ENCODE measurements at regions not wholly inside any gene's neighbourhood (a gene's known extent, or its start where the extent isn't known, plus 50 kb on each side); places are given as distances from the start of the nearest gene placed in this dataset.
A peak's percentile ranks its signal among the peaks of the same experiment; 100 is the strongest.

DNA sequence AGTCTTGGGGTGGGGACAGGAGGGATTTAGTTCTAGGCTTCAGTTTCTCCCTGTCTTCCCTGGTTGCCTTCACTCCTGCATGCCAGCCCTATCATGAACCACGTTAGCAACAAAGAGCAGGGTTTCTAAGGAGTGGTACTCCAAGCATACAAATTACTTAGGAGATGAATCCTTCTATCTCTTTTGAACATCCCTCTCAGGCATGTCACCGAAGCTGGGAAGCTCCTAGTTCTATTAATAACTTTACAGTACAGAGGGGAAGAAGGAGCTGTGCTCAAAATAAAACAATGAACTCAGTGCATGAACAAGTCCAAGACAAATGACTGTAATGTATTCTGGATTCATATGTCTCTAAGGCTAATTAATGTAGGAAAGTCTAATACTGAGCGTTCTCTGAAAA, 450.6 kb upstream of the RASGEF1B start:
- no peak for DNase-seq

DNA sequence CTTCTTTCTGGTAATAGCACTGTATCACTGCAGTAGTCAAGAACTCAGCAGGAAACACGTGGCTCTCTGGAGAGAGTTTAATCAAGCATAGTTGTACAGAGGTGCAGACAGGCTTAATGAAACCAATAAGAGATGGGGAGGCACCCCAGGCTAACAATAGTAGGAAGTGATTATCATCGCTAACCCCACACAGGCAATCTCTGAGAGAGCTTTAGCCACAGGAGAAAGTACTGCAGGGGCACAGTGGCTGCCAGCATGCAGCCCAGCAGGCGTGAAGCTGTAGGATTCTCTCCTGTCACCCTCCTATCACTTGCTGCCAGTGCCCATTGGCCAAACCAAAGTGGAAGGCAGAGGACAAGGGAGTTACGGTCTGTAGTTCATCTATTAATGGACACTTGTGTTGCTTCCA, 450.0 kb upstream of the RASGEF1B start:
- no peak for DNase-seq

DNA sequence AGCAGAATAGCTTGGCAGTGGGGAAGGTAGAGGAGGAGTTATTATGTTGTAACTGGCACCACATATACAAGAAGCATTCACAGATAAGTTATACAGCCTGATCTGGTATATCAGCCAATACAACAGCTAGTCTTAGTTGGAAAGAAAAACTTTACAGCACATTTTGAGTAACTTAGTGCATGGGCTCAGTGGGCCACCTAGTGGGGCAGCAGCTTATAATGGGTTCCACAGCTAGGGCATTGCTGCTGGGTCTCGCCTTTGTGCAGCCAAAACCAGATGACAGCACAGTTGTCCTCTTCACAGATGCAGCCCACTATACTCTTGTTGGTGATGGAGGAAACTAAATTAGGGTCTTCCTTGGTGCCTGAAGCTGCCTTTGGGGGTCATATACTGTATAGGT, 448.1 kb upstream of the RASGEF1B start:
- no peak for DNase-seq

DNA sequence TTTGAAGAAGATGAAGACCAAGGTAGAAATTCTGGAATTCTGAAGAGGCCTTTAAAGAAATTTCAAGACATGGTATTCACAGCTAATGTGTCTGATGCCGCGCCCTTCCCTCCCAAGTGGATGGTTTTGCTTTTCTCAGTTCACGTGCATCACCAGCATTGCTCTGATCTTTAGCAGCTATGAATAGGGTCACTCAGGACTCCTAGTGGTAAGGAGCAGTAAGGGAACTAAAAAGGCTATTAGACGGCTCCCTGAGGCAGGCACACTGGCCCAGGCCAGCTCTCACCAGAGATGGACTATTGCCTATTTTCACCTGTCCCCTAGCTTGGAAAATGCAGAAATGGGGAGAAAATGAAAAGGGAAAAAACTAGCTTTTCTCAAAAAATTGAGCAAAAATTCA, 447.5 kb upstream of the RASGEF1B start:
- peak in 1 of 5 donors; percentile 8 for DNase-seq

DNA sequence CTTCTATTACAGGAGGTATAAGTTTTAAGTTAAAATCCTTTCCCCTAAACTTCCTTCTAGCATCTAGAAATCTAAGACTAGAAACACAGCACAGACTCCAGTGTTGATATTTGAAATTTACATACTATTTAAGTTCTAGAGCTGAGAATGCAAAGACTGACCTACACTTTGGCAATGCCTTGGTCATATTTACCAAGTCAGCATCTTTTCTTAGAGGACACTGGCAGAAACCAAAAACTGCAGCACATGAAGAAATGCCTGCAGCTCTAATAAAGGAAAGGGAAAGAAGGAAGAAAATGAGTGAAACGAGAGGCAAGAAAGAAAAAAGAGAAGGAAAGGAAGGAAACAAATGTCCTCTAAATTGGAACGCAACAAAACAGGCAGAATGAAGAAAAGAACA, 443.7 kb upstream of the RASGEF1B start:
- DNase-seq = no peak

DNA sequence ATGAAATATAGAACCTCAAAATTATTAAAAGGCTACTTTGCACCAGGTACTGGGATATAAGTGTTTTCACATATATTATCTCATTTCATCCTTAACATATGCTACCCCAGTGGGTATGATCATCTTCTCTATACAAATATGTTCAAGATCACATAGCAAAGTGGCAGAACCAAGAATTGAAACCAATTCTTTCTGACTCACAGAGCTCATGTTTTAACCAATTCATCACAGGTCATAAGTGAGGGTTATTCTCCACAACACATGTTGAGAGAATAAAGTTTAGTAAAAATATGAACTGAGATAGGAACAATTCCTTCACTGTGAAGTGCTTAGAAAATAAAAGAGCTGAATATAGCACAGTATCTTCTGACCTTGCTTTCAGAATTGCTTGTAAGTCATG, 442.9 kb upstream of the RASGEF1B start:
- DNase-seq = no peak

DNA sequence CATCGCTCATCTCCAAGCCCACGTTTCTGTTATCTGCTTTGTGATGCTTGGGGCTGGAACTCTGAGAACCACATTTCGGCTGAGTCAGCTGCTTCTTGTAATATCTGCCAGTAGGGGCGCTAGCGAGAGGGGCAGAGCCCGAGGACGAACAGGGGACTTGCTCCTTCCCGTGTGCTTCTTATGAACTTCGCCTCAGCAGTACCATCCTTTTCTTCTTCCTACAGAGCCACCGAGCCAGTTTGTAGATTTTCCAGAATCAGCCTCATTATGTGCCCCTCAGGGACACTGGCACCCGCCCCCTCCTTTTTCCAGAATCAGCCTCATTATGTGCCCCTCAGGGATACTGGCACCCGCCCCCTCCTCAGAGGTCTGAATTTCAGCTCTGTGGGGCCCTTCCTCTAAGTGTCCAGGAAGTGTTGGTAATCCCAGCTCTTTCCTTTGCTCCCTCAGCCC, 441.7 kb upstream of the RASGEF1B start:
- DNase-seq = peak in 4 of 5 donors; percentile 14 to 57 (median 32)

DNA sequence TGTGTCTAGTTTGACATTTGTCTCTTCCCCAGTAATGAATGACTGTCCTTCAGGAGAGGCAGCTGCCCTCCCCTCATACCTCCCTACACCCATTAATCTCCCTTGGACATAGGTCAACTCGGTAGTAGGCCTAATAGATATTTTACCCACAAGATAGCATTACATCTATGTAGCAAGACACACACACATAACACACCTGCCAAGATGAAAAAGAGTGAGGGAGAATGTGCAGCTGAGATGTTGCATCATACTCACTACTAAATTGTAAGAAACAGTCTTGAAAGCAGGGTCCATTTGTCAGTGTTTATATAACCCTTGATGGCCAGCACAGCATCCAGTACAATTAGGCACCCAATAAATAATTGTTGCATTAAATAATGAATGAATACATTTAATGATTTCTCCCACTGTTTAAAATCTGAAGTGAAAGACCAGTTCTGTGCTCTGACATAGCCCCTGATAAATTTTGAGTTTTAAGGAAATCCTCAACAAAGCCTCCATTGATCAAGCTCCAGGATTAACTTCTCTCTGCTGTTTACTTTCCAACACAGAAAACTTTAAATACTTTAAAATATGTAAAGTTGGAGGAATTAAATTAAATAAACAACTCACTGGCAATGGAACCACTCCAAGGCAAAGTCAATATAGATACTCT, 440.8 kb upstream of the RASGEF1B start:
- DNase-seq = no peak

DNA sequence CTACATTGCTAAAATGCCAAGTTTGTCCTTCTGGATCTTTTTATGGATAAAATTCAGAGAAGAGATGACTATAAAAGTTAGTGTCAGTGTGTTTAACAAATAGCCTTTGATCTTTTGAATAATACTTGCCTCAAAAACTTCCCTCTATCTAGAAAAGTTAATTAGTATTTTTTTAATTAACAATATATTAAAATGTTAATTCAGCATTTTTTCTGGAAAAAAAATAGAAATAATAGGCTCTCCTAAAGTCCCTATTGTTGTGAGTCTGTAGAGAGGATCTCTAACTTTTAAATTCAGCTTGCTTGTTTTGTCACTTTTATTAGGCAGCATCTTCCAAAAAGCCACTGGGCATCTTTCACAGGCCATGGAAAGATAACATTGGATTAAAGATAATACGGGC, 435.2 kb upstream of the RASGEF1B start:
- no peak for DNase-seq

DNA sequence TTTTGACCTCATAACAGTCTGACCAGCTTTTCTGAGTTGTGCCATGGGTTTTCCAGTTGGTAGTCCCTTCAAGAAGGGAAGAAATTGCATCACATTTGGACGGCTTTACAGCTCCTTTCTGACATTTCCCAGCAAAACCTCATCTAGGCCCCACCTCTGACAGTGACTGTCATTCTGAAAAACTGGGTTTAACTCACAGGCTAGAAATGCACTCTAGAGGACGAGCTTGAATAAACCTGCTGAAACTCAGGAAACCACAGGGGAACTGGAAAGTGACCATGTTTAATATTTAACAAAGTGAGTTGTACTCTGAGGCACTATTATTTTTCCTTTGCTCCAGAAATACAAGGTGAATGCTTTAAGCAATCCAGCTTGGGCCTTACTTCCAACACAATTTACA, 434.3 kb upstream of the RASGEF1B start:
- peak in 1 of 5 donors; percentile 70 for DNase-seq

DNA sequence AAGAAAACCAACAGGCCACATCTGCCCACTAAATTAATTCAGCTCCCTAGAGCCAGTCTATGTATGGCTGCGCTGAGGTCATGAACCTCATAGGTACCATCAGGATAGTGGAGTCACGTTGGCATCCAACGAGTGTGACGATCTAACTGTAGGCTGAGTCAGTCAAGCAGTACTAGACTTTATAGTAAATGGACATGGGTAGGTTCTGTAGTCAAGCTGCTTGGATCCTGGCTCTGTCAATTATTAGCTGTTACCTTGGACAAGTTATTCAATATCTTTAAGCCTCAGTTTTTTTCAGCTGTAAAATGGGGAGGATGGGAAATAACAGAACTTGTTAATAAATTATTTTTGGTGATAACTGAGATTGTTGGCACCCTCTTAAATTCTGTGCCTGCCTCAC, 432.4 kb upstream of the RASGEF1B start:
- no peak for DNase-seq

DNA sequence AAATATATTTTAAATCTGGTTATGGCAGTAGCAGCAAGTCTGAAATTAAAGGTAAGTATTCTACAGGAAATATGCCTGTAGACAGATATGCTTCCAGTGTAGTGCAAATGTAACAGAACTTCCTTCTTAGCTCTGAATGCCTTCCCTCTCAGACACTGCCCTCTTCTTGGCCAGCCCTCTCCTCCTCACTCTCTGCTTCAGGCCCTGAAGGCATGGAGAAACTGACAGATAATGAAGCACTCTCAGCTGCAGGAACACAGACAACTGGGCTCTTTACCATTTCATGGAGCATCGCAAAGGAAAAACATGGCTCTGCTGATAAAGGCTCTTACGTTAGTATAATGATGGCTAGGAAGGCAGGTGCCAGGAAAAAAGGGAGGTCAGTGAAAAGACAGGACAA, 431.5 kb upstream of the RASGEF1B start:
- DNase-seq = no peak

DNA sequence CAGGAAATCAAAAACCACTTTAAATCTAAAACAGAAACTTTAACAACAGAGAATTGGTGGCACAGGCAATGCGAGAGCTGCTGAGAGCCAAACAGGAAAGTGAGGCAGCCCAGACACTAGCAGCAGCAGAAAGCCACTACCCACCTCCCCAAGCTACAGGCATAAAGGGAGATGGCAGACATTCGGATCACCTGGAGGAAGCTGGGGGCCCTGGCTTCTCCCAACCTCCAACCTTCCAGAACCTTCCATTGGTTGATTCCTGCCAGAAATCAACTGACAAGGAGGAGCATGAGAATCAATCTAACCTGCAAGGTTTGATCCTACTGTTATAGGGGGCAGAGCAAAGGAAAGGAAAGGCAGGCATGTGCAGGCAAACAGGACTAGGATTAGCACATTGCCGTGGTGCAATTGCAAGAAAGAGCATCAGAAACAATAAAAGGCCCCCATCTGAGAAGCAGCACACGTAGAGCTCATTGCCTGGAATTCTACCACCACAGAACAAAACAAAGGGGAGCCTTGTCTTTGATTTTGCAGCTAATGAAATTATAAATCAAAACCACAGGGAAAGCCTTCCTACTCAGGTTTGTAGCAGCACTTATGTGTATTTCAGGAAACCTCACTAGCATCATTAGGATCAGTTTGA, 427.3 kb upstream of the RASGEF1B start:
- no peak for DNase-seq

DNA sequence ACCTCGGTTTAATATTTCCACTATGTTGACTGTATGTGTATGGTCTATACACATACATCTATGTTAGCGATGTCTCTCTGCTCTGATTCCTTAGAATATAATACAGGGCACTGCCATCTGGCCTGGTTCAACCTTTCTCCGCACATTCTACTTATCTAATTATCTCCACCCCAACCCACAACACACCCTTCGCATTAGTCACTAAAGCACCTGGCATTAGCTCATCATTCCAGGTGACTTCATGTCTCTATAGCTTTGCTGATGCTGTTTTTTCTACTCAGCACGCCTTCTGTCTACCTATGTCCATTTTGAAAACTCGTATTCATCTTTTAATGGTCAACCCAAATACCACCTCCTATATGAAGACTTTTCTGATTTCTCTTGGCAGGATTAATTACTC, 425.2 kb upstream of the RASGEF1B start:
- DNase-seq = no peak

DNA sequence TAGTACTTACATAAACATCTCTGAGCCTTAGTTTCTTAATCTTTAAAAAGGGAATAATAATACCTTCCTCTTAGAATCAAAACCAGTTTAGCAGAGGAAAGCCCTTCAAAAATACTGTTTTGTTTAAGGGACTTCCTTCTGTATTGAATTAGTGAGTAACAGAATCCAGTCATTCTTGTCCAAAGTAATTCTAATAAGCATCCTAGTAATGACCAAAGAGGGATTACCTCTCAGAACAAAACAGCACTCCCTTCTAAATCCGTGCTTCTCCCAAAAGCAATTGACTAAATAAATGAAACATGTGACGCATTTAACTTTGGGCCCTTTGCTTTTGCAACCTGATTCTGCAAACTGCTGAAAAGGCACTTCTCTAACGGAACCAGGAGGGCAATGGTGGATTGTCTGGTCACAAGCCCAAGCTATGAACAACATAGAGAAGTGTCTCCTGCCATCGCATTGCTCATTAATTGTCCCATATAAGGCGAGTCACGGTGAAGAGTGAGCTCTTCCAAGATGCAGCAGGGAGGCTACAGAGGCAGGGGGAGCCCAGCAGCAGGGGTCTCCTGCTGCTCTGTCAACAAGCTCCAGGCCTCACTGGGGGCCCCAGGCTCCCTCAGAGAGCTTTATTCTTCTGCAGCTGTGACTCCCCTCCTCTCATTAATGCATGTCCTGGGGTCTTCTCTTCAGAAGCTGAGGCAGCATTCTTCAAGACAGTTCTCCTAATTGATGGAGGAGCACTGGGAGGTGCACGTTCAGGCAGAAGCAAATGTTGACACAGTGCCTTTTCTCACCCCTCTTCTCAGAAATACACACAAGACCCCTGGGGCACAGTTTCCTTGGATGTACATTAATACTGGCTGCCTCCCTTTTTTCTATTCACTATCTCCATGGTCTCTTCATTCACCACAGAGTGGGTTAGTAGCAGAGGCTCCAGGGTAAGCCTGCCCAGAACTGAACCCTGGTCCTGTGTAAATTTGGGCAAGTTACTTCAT, 419.6 kb upstream of the RASGEF1B start:
- DNase-seq = no peak

DNA sequence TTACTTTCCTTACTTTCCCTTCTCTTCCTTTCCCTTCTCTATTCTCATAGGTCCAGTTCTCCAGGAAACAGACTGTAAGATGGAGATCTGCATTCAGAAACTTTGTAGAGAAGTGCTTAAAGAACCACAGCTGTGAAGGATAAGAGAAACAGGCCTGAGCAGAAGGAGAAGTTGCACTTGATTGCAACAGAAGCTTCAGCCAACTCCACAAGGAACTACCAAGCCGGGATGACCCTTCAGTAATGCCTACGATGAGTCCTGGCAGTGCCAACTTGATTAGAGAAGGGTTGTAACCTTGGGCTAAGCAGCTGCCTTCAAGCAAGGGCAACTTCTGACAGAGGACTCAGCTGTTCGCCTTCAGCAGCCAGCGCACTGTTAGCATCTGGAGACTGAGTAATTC, 413.3 kb upstream of the RASGEF1B start:
- no peak for DNase-seq

DNA sequence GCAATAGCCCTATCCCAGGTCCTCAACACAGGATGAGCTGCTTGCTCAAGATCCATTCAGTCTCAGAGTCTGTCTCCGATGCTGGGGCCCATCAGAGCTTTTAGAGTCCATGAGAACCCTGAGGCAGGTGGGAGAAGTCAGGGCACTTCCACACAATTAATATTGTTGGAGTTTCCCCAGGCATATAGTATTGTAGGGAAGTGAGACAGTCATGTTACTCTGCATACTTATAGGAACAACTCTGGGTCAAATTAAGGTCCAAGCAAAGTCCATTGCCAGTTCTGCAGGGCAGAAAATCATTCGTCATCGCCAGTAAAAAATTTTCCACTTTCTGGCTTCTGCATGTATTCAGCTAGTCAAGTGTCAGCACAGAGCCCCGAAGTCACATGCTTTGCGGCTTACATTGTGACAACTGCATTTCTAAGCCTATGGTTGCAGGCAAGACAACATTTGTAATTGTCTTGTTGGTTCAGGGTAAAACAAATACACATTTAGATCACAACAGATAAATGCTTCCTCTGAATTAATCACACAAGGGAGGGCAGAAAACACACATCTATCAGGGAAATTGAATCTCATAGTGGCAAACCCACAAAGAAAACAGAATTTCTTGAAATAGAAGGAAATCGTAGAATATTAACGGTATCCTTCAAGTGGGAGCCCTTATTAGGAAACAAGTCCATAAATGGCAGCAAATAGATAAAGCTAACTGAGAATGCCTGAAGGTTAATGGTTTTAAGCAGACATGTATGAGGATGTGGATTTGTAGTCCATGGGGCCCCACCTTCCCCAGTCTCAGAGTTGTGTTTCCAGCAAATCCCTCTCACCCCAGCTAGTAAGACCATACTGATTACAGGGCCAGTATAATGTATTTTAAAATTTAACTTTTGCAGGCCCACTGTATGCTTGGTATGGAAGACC, 412.1 kb upstream of the RASGEF1B start:
- DNase-seq = no peak

DNA sequence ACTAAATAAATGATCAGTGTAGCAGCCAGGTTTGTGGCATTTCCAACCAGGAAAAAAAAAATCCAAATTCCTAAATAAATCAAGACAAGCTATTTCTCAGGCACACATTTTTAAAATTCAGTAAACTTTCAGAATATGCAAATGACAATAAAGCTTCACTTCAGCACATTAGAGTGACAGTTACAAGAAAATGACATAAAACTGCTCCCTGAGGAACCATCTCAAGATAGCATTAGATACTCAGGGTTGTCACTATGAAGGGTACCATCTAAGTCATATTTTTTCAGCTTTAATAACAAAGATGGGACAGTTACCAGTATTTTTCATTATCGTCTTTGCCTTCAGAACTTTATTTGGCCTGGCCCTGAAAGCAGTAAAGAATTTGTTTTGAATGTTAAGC, 411.3 kb upstream of the RASGEF1B start:
- DNase-seq = no peak

DNA sequence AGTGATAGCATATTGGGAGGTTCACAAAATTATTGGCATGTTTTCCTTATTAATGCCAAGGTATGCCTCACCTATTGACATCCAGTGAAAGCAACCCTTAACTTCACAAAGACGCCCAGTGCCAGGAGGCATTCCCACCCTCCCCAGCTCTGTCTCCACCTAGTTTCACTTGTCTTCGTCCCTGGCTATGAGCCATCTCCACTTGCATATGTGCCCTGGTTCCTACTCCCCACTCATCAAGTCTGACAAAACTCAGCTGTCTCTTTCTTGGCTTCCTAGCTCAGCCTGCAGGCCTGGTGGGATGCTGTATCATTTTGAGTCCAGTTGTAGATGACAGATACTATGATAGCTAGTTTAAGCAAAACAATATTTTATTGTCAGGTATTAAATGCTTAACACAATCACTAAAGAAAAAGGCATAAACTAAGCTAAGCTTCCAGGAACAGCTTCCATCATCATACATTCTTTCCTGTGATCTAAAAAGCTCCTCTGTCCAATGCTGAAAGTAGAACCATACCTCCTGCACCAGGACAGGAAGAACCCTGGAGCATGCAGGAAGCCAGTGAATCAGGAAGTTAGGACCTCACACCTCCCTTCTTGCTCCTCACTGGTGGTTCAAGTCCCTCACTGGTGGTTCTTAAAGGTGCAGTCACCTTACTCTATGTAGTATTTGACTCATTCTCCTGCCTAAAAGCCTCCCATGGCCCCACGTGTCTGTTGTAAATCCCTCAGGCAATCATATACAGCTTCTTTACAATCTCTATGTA, 410.3 kb upstream of the RASGEF1B start:
- no peak for DNase-seq

DNA sequence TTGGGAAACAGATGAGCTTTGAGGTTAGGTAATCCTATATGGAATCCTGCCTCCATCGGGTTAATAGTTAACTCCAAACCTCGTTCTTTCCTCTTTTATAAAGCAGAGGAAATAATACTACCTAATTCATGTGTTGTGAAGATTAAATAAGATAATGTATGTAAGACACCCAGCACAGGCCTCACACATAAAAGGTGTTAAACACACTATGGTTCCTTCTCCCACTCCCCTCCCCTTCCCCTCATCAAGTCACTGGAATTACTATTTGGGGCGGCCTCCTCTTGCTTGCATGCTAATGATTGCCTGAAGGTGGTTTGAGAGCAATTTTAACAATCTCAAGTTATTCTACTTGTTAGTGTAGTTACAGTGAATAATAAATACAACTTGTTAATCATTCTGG, 404.4 kb upstream of the RASGEF1B start:
- DNase-seq = no peak

DNA sequence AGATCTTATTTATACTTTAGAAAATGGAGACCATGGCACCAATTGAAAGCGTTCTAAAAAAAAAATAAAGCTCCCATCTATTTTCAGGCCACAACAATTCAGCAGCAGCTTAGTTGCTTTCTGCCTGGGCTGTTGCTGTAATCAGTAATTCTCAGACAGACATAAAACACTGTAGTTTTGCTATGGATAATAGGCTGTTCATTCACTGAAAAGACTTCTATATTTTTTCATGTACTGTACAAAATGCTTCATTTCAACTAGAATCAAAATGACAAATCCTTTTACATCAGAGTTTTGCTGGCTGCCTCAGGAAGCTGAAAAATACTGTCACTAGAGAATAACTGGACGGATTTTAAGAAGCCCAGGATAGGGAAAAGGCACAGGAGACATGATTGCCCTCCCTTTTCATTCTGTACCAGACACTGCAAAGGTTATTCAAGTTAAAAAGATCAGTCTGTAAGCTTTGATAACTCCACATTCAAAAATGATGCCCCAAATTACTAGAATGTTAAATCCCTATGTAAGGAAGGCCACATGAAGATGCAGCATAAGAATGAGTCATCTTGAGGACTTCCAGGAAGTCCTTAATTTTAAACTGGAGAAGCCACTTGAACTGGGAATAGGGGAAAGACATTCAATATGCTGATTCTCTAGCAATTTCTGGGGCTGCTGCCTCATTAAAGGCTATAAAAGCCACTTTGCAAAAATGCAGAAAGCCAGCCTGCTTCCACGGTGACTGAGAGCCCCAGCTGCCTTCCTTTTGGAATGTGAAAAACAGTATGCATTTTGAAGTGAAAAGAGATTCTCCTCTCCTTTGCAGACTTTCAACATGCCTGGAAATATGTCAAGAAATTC, 403.2 kb upstream of the RASGEF1B start:
- DNase-seq = no peak
